ENCODE measurements at regions not wholly inside any gene's neighbourhood (a gene's known extent, or its start where the extent isn't known, plus 50 kb on each side); places are given as distances from the start of the nearest gene placed in this dataset.

- no peak for DNase-seq (ENCODE audit: low read depth, low spot score)
- no TSS peak for BruUV-seq (replicated peaks)
- TF ChIP-seq POLR2AphosphoS5 (IDR thresholded peaks at IDR 0.05; ENCODE audit: low read depth, low read length) (no peak), REST (IDR thresholded peaks at IDR 0.05; ENCODE audit: insufficient read depth in 1 of 2, low read depth in 2 of 2, low read length in 1 of 2) (no peak), SIN3A (IDR thresholded peaks at IDR 0.05; ENCODE audit: borderline replicate concordance, insufficient read depth, low read depth, low read length) (no peak), CTCF (IDR thresholded peaks at IDR 0.05) (no peak), TCF7L2 (IDR thresholded peaks at IDR 0.05; ENCODE audit: low read depth, low read length) (no peak)
- ChIA-PET POLR2A (no interaction called here), CTCF (no interaction called here)
- Histone ChIP-seq H3K9me3 (ENCODE audit: control insufficient read depth, insufficient read depth, low read depth, low read length) (no peaks in the 10 kb centered on the region), H3K4me1 (ENCODE audit: control insufficient read depth, insufficient read depth, low read length) (no peaks in the 10 kb centered on the region), H3K27ac (ENCODE audit: low read length) (no peak overlapping the region), H3K36me3 (ENCODE audit: control insufficient read depth, insufficient read depth, low read length) (no peaks in the 10 kb centered on the region), H3K27me3 (ENCODE audit: control insufficient read depth, insufficient read depth, low read length) (no peaks in the 10 kb centered on the region), H3K4me3 (ENCODE audit: low read depth in 2 of 2, low read length in 2 of 2) (no peak overlapping the region)
- no peak for ATAC-seq
- intact Hi-C loops (cut with micrococcal nuclease; ENCODE audit: unreplicated experiment), result no loop called here
- in situ Hi-C loops (cut with HindIII; ENCODE audit: low pct_unique_long_range_greater_than_20kb, low sequenced_read_pairs), result no loop called here
These were observed 1333.9 kb downstream of the PCDH18 start for GRCh38 chr4:136198358-136198757.

DNA sequence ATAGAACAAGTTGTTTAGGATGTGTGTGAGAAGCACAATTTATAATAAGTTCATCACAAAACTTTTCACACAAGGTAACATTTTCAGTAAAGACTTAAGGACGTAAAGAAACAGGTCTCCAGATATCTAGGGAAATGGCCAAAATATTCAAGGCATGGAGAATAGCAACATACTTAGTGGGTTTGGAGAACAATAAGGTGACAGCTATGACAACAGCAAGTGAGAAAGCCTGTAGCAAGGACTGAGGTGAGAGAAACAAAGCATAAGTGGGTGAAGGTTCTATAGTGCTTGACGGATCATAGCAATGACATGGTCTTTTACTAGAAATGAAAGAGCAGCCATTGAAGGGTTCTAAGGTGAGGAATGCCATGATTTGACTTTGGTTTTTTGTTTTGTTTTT is 1337.3 kb downstream of the PCDH18 start:
- BruUV-seq (replicated peaks), result no TSS peak
- no peaks in the 10 kb centered on the region for H3K4me1 ChIP-seq (ENCODE audit: control insufficient read depth, insufficient read depth, low read length)
- DNase-seq (ENCODE audit: low read depth, low spot score) (no peak), ATAC-seq (no peak)
- TF ChIP-seq SIN3A (IDR thresholded peaks at IDR 0.05; ENCODE audit: borderline replicate concordance, insufficient read depth, low read depth, low read length) (no peak), REST (IDR thresholded peaks at IDR 0.05; ENCODE audit: insufficient read depth in 1 of 2, low read depth in 2 of 2, low read length in 1 of 2) (no peak), CTCF (IDR thresholded peaks at IDR 0.05) (no peak), TCF7L2 (IDR thresholded peaks at IDR 0.05; ENCODE audit: low read depth, low read length) (no peak), POLR2AphosphoS5 (IDR thresholded peaks at IDR 0.05; ENCODE audit: low read depth, low read length) (no peak)
- H3K4me3 ChIP-seq (ENCODE audit: low read depth in 2 of 2, low read length in 2 of 2), result no peak overlapping the region
- H3K27ac ChIP-seq (ENCODE audit: low read length), result no peak overlapping the region
- ChIA-PET POLR2A (no interaction called here), CTCF (no interaction called here)
- intact Hi-C loops (cut with micrococcal nuclease; ENCODE audit: unreplicated experiment), result no loop called here
- no peaks in the 10 kb centered on the region for H3K36me3 ChIP-seq (ENCODE audit: control insufficient read depth, insufficient read depth, low read length)
- H3K27me3 ChIP-seq (ENCODE audit: control insufficient read depth, insufficient read depth, low read length), result no peaks in the 10 kb centered on the region
- in situ Hi-C loops (cut with HindIII; ENCODE audit: low pct_unique_long_range_greater_than_20kb, low sequenced_read_pairs), result no loop called here
- H3K9me3 ChIP-seq (ENCODE audit: control insufficient read depth, insufficient read depth, low read depth, low read length), result no peaks in the 10 kb centered on the region

Measured in Panc1 (cell line).